Activated CD8-positive, alpha-beta T cell treated with anti-CD3 and anti-CD28 coated beads for 36 hours (primary cell): ENCODE measurements at regions not wholly inside any gene's neighbourhood (a gene's known extent, or its start where the extent isn't known, plus 50 kb on each side); places are given as distances from the start of the nearest gene placed in this dataset. TPM values are rescaled to one million over a fixed set of nuclear protein-coding genes. Genes with fewer than 3 reads are reported as not detected.

Source experiments
- microRNA-seq: library from miRNA; unstranded; fragments of <30 nt; microRNA quantifications from one replicate; pipeline ENCODE4 v1.2.0, GENCODE V29; 2022; ENCODE audit warnings: borderline microRNAs expressed, borderline replicate concordance

Small RNAs in the stretch of these regions (microRNA-seq; reads per million reads assigned to microRNA genes)
- gene MIR3201: not detected
- 3.0 reads per million, percentile 4 among the genes with 10 or more reads in this experiment for gene MIR3667
- gene MIR4535: not detected
